Neuronal stem cell (in vitro differentiated cells): ENCODE measurements at regions not wholly inside any gene's neighbourhood (a gene's known extent, or its start where the extent isn't known, plus 50 kb on each side); places are given as distances from the start of the nearest gene placed in this dataset.

Source experiments
- DNase-seq: peaks from one replicate; pipeline ENCODE4 v3.0.0-alpha.2; 2013; ENCODE audit warnings: low spot score
- H2AFZ ChIP-seq: one replicate; pipeline ENCODE4 v1.6.1; 2013; ENCODE audit warnings: mild to moderate bottlenecking, low read length, inconsistent platforms
- H2AK5ac ChIP-seq: 2 replicates; pipeline ENCODE4 v1.6.1; 2013; ENCODE audit warnings: low read depth, mild to moderate bottlenecking, inconsistent platforms, low read length, moderate library complexity, mixed read lengths
- H2BK120ac ChIP-seq: 2 replicates; pipeline ENCODE4 v1.6.1; 2013; ENCODE audit warnings: low read depth, mild to moderate bottlenecking, inconsistent platforms, low read length, moderate library complexity, mixed read lengths
- H2BK12ac ChIP-seq: one replicate; pipeline ENCODE4 v1.6.1; 2013; ENCODE audit warnings: low read length, inconsistent platforms
- H2BK15ac ChIP-seq: 2 replicates; pipeline ENCODE4 v1.6.1; 2013; ENCODE audit warnings: mild to moderate bottlenecking, low read length, inconsistent platforms, mixed read lengths
- H2BK5ac ChIP-seq: one replicate; pipeline ENCODE4 v1.6.1; 2013; ENCODE audit warnings: inconsistent platforms, mild to moderate bottlenecking, low read length, moderate library complexity
- H3K14ac ChIP-seq: one replicate; pipeline ENCODE4 v1.6.1; 2013; ENCODE audit warnings: low read length, inconsistent platforms
- H3K18ac ChIP-seq: 2 replicates; pipeline ENCODE4 v1.6.1; 2013; ENCODE audit warnings: low read length, inconsistent platforms
- H3K23ac ChIP-seq: 2 replicates; pipeline ENCODE4 v1.6.1; 2013; ENCODE audit warnings: low read depth, mild to moderate bottlenecking, mixed read lengths, low read length, inconsistent platforms; ENCODE audit not compliant: poor library complexity
- H3K27ac ChIP-seq: replicated peaks from 3 replicates; pipeline ENCODE4 v1.5.1; 2013; ENCODE audit warnings: low read length, inconsistent platforms
- H3K27me3 ChIP-seq, 3 experiments: 2 replicates each; pipeline ENCODE4 v1.6.1; 2013; ENCODE audit warnings: low read length in 3 of 3, mild to moderate bottlenecking in 2 of 3, inconsistent platforms in 1 of 3, low read depth in 1 of 3, mixed read lengths in 1 of 3, moderate library complexity in 1 of 3; ENCODE audit not compliant: control insufficient read depth in 3 of 3, insufficient read depth in 3 of 3
- H3K36me3 ChIP-seq, 2 donors: replicated peaks in 1 of 2; 2 replicates each; pipeline ENCODE4 v1.6.1; 2013; ENCODE audit warnings: low read length in 2 of 2; ENCODE audit not compliant: control insufficient read depth in 2 of 2, insufficient read depth in 2 of 2
- H3K4ac ChIP-seq: 2 replicates; pipeline ENCODE4 v1.6.1; 2013; ENCODE audit warnings: inconsistent platforms, mild to moderate bottlenecking, low read length, moderate library complexity
- H3K4me1 ChIP-seq, 2 donors: 1 replicate in 1 of 2; 2 replicates in 1 of 2; pipeline ENCODE4 v1.6.1; 2013; ENCODE audit warnings: low read length in 2 of 2, low read depth in 1 of 2; ENCODE audit not compliant: control insufficient read depth in 2 of 2, insufficient read depth in 1 of 2
- H3K4me2 ChIP-seq: one replicate; pipeline ENCODE4 v1.6.1; 2013; ENCODE audit warnings: mild to moderate bottlenecking, low read length, inconsistent platforms; ENCODE audit not compliant: insufficient read depth, poor library complexity, severe bottlenecking
- H3K4me3 ChIP-seq, 2 donors: 2 replicates each; pipeline ENCODE4 v1.5.1; 2013; ENCODE audit warnings: low read length in 2 of 2, mild to moderate bottlenecking in 2 of 2, inconsistent platforms in 1 of 2, moderate library complexity in 1 of 2
- H3K79me1 ChIP-seq: one replicate; pipeline ENCODE4 v1.6.1; 2013; ENCODE audit warnings: low read depth, mild to moderate bottlenecking, inconsistent platforms, low read length, moderate library complexity
- H3K9ac ChIP-seq: one replicate; pipeline ENCODE4 v1.6.1; 2013; ENCODE audit warnings: mild to moderate bottlenecking, low read depth, low read length, inconsistent platforms; ENCODE audit not compliant: poor library complexity
- H3K9me3 ChIP-seq, 2 donors: replicated peaks in 1 of 2; 2 replicates each; pipeline versions ENCODE3 to v1.6.1; 2013; ENCODE audit warnings: low read length in 2 of 2, mild to moderate bottlenecking in 2 of 2, inconsistent platforms in 1 of 2, low read depth in 1 of 2, mixed read lengths in 1 of 2, moderate library complexity in 1 of 2; ENCODE audit not compliant: control insufficient read depth in 2 of 2, insufficient read depth in 1 of 2
- H4K8ac ChIP-seq: one replicate; pipeline ENCODE4 v1.6.1; 2013; ENCODE audit warnings: low read depth, mild to moderate bottlenecking, inconsistent platforms, low read length, moderate library complexity
- H4K91ac ChIP-seq: one replicate; pipeline ENCODE4 v1.6.1; 2013; ENCODE audit warnings: low read length, low read depth, mild to moderate bottlenecking, inconsistent platforms; ENCODE audit not compliant: poor library complexity
- WGBS, 2 donors: extraction: QIAGEN DNeasy Blood & Tissue Kit; methylation state at CpG; one replicate each; pipeline ENCODE4 v1.1.7; 2013; ENCODE audit warnings: missing lambda C conversion rate in 2 of 2, mixed read lengths in 1 of 2; ENCODE audit not compliant: insufficient read length in 2 of 2, insufficient replicate concordance in 1 of 2; ENCODE audit errors: extremely low coverage in 2 of 2; 5-methylcytosine and 5-hydroxymethylcytosine counted together

DNA sequence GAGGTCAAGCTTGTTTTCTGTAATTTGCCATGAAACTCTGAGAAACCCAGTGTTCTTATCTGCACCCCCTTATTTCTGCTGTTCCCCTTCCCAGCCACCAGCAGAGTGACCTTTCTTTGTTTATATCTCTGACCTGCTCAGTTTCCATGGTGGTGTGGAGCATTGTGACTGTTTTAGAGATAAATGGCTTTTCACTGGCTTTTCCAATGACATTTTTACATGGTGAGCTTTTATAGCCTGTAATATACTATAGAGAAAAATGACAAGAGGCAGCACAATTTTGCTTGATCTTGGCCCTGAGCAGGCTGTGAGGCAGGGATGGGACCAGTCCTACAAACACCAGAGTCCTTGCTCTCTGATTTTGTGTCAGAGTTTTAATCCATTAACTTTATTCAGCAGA lies 233.9 kb downstream of the FAT3 start:
- H3K4me1 ChIP-seq = peaks cover 12 to 23% of the 10 kb centered on the region in 2 donors
- no peak overlapping the region for H4K91ac ChIP-seq
- DNase-seq = no peak
- H3K4ac ChIP-seq = no peak overlapping the region
- H2BK15ac ChIP-seq = no peak overlapping the region
- peaks cover 0 to 3% of the 10 kb centered on the region in 2 donors for H3K9me3 ChIP-seq
- H2AK5ac ChIP-seq = no peak overlapping the region
- no peaks in the 10 kb centered on the region for H3K27me3 ChIP-seq
- no peak overlapping the region for H2BK12ac ChIP-seq
- H3K27ac ChIP-seq = no peak overlapping the region
- peaks cover 0 to 7% of the 10 kb centered on the region in 2 donors for H3K36me3 ChIP-seq
- H2BK5ac ChIP-seq = no peak overlapping the region
- H3K4me3 ChIP-seq = no peak overlapping the region
- no peak overlapping the region for H2BK120ac ChIP-seq
- no peak overlapping the region for H3K14ac ChIP-seq
- H3K4me2 ChIP-seq = no peak overlapping the region
- no peak overlapping the region for H2AFZ ChIP-seq
- H3K23ac ChIP-seq = no peak overlapping the region
- peaks cover 4% of the 10 kb centered on the region for H3K79me1 ChIP-seq
- no peak overlapping the region for H3K9ac ChIP-seq
- no peak overlapping the region for H4K8ac ChIP-seq
- no peak overlapping the region for H3K18ac ChIP-seq

DNA sequence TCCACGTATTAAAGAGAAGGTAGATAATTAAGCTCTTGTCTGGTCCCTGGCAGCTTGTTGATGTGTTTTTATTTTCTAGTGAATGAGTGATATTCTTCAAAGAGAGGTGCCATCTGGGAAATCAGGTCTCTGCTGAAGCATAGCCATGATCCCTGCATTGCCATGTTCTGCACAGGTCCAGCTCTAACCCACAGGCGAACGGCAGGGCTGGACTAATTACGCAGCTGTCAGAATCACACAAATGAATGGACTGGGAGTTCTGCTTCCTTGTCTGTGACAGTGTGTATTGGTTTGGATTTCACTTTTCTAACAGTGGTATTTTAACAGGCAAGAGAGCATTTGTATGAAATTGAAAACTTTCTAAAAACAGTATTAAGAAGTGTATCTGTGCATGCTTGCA lies 235.6 kb downstream of the FAT3 start:
- no peak overlapping the region for H4K91ac ChIP-seq
- H3K18ac ChIP-seq = no peak overlapping the region
- no peak overlapping the region for H3K4me3 ChIP-seq
- H3K27me3 ChIP-seq = no peaks in the 10 kb centered on the region
- H3K14ac ChIP-seq = no peak overlapping the region
- no CpG with 5 or more reads among the region's 4 CpGs for WGBS, 2 donors
- no peak overlapping the region for H2BK15ac ChIP-seq
- no peak overlapping the region for H2AFZ ChIP-seq
- H2BK12ac ChIP-seq = no peak overlapping the region
- no peak for DNase-seq
- no peak overlapping the region for H2BK5ac ChIP-seq
- no peak overlapping the region for H2AK5ac ChIP-seq
- H3K27ac ChIP-seq = no peak overlapping the region
- no peak overlapping the region for H4K8ac ChIP-seq
- no peak overlapping the region for H3K4ac ChIP-seq
- H3K36me3 ChIP-seq = peaks cover 0 to 7% of the 10 kb centered on the region in 2 donors
- peaks cover 0 to 3% of the 10 kb centered on the region in 2 donors for H3K9me3 ChIP-seq
- no peak overlapping the region for H3K9ac ChIP-seq
- peaks cover 4% of the 10 kb centered on the region for H3K79me1 ChIP-seq
- H3K4me1 ChIP-seq = peaks cover 11 to 21% of the 10 kb centered on the region in 2 donors
- no peak overlapping the region for H3K4me2 ChIP-seq
- no peak overlapping the region for H2BK120ac ChIP-seq
- H3K23ac ChIP-seq = no peak overlapping the region

DNA sequence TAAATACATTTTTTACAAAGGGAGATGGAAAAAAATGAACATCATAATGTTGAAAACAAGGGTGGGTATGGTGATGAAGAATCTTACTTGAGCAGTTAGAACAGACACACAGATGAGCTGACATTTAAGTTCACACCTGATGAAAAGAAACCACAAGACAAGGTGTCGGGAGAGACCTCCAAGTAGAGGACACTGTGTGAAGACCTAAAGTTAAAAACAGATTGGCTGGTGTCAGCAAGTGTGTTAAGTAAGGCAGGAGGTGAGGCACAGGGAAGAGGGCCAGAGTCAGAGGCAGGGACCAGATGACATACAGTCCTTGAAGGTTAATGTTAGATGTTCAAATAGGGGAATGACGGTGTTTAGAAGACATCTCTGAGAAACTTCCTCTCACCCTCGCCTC lies 236.8 kb downstream of the FAT3 start:
- Histone ChIP-seq H3K23ac (no peak overlapping the region), H3K9ac (peak overlapping the region; percentile 57), H3K14ac (no peak overlapping the region), H4K8ac (no peak overlapping the region), H2AFZ (no peak overlapping the region), H3K4me1 (peaks cover 10 to 21% of the 10 kb centered on the region in 2 donors), H2BK12ac (no peak overlapping the region), H2BK120ac (no peak overlapping the region), H2BK5ac (no peak overlapping the region), H2BK15ac (no peak overlapping the region), H3K27ac (no peak overlapping the region), H3K27me3 (no peaks in the 10 kb centered on the region), H3K18ac (peak overlapping the region; percentile 32), H4K91ac (peak overlapping the region; percentile 18), H3K79me1 (peaks cover 4% of the 10 kb centered on the region), H3K9me3 (peaks cover 0 to 3% of the 10 kb centered on the region in 2 donors), H2AK5ac (no peak overlapping the region), H3K4me3 (no peak overlapping the region), H3K36me3 (peaks cover 0 to 7% of the 10 kb centered on the region in 2 donors), H3K4ac (no peak overlapping the region), H3K4me2 (no peak overlapping the region)
- DNase-seq = no peak
- no CpG with 5 or more reads among the region's 3 CpGs for WGBS, 2 donors

DNA sequence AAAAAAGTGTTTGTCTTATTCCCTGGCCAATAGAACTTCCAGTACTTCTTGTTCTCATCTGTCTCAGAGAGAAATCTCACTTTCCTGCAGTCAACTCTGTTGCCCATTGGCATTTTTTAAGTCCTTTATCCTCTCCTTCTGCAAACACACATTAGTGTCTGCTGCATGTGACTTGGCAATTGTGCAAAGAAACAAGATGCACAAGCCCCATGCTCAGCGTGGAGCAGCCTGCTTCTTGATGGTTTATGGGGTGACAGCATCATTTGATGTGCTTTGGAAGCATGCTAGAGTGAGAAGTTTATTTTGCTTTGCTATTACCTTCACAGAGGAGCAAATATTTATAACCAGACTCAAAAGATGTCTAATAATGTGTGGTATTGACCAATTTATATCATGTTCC lies 238.2 kb downstream of the FAT3 start:
- WGBS, 2 donors = no CpG with 5 or more reads among the region's 1 CpG
- H3K4me1 ChIP-seq = peaks cover 9 to 17% of the 10 kb centered on the region in 2 donors
- no peak overlapping the region for H2BK120ac ChIP-seq
- peaks cover 2% of the 10 kb centered on the region for H3K79me1 ChIP-seq
- H4K8ac ChIP-seq = no peak overlapping the region
- no peak overlapping the region for H3K27ac ChIP-seq
- no peak overlapping the region for H3K14ac ChIP-seq
- no peaks in the 10 kb centered on the region for H3K27me3 ChIP-seq
- no peak overlapping the region for H2BK12ac ChIP-seq
- no peak for DNase-seq
- H3K4me2 ChIP-seq = no peak overlapping the region
- H2BK5ac ChIP-seq = no peak overlapping the region
- no peak overlapping the region for H3K4ac ChIP-seq
- H3K36me3 ChIP-seq = peaks cover 0 to 7% of the 10 kb centered on the region in 2 donors
- H3K18ac ChIP-seq = no peak overlapping the region
- H2AFZ ChIP-seq = no peak overlapping the region
- no peak overlapping the region for H3K9ac ChIP-seq
- no peak overlapping the region for H2AK5ac ChIP-seq
- peaks cover 0 to 3% of the 10 kb centered on the region in 2 donors for H3K9me3 ChIP-seq
- no peak overlapping the region for H3K23ac ChIP-seq
- H3K4me3 ChIP-seq = no peak overlapping the region
- H2BK15ac ChIP-seq = no peak overlapping the region
- no peak overlapping the region for H4K91ac ChIP-seq
